NCI-H510A (cell line): ENCODE measurements at regions not wholly inside any gene's neighbourhood (a gene's known extent, or its start where the extent isn't known, plus 50 kb on each side); places are given as distances from the start of the nearest gene placed in this dataset.
A peak's percentile ranks its signal among the peaks of the same experiment; 100 is the strongest.
"Not testable (repeated sequence)": the region's sequence is repeated elsewhere in the genome, so short reads cannot be mapped to it uniquely, and the experiment has no call there.

ENCODE experiments used
- DNase-seq: peaks from one replicate; lab custom pipeline; 2025; lab: John Stamatoyannopoulos, UW

GRCh38 chr1:170377440-170377839 is 154.5 kb upstream of the GORAB start:
- no peak for DNase-seq

- DNase-seq, result no peak
These were observed 153.9 kb upstream of the GORAB start for GRCh38 chr1:170377896-170378634.

- DNase-seq, result no peak
These were observed 146.2 kb upstream of the GORAB start for GRCh38 chr1:170385750-170386149.

- no peak for DNase-seq
These were observed 143.5 kb upstream of the GORAB start for GRCh38 chr1:170388489-170388888.

DNA sequence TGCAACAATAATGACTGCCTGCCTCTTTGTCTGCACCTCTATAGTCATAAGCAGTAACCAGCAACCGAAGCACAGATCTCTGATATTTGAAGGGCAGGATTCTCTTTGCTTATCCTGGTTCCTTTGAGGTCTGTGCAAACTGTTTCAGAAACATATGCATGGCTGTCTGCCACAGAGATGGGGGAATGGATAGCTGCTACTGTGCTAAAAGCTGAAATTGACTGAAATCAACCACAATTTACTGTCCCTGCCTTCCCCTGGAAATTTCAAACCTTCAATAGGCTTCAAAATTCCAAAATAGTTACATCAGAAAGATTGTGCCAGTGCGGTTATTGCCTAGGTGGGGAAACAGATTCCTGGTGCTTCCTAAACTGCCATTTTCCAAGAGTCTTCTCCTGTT is 136.8 kb upstream of the GORAB start:
- no peak for DNase-seq

DNA sequence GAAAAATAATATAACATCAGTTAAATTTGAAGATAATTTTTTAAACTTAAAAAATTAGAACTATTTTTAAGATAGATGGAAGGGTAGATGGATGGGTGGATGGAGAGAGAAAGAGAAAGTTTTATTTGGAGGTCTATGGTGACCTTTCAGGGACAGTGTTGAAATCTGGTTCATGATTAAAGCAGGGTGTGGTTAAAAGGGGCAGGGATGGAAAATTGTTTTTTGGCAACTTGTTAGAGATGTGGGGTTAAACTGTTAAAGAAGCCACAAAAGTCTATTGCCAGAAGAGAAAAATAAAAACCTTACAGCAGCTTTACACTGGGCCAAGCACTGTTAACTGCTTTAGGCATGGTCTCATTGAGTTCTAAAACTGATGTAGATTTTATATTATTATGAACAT is 134.9 kb upstream of the GORAB start:
- no peak for DNase-seq

DNA sequence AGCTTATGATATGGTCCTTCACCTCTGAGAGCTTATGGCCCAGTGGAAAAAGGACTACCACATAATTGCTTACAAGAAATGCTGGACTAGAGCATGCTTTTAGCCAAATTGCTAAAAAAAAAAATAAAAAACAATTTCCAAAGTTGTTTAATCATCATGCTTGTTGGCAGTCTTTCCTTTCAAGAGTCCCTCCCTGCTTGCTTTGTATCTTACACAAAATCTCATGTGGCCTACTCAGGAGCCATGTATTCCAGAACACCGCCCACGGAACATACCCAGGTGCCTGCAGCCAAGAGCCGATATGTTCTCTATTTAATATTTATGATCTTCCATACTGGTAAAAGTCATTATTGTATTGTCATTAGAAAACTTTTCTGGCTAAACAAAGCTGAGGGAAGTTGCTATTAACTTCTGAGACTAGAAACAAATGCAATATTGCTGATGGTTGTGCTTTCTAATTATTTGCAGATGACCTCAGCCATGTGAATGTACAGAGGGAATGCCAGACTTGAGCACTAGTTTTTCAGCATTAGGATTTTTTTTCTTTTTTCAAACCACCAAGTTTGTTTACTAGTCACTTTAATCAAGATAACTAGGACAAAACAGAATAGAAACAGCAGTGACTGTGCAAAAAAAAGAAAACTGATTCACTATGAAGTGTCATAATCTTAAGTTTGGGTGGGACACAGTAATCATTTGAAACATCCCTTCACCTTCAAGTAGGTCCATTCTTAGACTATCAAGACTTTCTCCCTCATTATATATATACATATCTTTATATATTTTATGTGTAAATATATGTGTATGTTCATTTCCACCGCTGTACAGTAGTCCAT is 129.3 kb upstream of the GORAB start:
- no peak for DNase-seq

- no peak for DNase-seq
These were observed 124.8 kb upstream of the GORAB start for GRCh38 chr1:170407138-170407537.

DNA sequence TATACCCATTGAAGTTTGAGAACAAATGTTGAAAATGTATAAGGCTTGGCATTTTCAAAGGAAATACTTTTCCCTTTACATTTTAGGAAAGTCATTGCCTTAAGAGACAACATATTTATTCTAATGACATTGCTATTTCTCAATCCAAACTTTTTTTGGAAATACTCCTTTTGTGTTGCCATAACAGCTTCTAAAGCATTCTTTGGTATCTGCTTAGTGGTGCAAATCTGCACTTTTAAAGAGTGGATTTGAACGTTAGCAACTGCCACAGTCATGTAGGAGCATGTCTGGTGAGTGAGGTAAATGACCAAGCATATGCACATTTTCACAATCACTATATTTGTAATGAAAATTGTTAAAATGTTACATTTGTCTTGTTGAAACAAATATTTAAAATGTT is 124.4 kb upstream of the GORAB start:
- no peak for DNase-seq

GRCh38 chr1:170410401-170411166 is 121.4 kb upstream of the GORAB start:
- DNase-seq, result no peak

DNA sequence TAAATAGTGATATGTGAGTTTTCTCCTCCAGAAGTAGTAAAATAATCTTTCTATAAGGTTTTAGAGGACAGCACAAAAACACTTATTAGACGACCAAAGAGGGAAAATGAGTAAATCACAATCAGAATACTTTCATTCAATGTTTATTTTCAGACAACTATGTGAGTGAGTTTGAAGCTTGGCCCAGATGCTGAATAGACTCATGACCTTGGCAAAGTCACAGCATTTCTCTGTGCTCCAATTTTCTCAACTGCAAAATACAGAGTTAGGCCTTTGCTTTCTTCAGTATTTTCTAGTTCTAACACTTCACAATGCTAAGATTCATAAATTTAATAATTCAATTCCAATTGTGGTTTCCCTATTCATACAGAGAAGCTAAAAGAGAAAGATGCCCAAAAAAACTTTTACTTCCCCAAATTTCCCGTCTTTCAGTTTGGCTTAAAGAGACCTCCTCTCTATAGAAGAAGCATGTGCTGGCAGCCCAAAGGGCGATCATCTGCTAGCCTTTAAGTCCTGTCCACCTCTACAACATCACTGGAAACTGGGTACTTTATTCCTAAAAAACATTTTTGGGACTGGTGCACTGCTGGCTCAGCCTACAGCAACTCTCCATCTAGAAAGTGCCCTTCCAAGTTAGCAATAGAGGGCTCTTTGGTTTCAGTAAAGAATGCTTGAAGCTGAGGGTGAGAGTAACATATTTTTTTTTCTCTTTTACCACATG is 116.8 kb upstream of the GORAB start:
- no peak for DNase-seq

DNA sequence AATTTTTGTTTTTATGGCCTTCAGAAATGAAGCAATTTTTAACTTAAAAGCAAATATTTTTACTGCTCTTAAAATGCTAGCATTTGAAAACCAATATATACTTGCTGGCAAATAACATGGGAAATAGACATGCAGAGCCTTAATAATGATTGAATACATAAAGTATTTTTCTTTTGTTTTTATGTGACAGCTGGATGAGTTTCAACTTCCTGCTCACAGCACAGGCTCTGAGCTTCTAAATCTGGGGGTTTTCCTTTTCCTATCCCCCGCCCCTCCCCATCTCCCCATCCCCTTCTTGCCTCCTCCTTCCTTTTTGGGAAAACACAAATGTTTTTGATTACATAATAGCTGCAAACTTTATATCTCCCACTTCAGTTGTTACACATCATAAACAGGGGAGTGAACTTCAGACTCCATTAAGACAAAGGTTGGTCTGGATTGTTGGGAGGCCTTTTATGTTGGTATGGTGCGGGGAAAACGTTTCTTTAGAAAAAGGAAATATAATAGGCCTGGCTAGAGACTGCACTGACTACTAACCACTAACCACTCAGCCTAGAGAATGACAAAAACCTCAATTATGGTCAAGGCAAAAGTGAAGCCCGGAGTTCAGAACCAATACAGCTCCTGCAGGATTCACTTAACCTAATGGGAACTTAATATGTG is 116.1 kb upstream of the GORAB start:
- no peak for DNase-seq

DNA sequence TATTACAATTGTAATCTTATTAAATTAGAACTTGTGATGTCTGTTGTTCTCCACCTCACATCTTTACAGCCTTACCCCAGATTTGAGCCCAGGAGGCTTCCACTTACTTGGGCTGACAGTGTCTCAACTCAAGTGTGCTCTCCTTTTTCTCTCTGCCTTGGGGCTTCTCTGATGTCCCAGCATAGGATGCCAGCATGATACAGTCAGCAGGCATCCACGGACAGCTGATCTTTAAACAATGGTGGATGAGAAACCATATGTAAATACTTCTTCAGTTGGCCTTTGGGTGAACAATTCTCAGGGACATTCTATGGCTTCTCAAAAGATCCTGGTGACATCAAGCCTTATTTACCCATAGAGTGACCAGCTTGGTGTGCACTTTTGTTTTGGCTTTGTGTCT is 107.6 kb upstream of the GORAB start:
- DNase-seq, result no peak

GRCh38 chr1:170426596-170426995 is 105.4 kb upstream of the GORAB start:
- DNase-seq, result peak; percentile 2

DNA sequence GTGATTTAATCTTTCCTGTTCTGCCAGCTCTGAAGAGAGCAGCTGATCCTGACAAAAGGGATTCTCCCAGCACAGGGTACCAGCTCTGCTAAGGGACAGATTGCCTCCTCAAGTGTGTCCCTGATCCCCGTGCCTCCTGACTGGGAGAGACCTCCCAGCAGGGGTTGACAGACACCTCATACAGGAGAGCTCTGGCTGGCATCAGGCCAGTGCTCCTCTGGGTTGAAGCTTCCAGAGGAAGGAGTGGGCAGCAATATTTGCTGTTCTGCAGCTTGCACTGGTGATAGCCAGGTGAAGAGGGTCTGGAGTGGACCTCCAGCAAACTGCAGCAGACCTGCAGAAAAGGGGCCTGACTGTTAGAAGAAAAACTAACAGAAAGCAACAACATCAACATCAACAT is 105.0 kb upstream of the GORAB start:
- peak; percentile 14 for DNase-seq

DNA sequence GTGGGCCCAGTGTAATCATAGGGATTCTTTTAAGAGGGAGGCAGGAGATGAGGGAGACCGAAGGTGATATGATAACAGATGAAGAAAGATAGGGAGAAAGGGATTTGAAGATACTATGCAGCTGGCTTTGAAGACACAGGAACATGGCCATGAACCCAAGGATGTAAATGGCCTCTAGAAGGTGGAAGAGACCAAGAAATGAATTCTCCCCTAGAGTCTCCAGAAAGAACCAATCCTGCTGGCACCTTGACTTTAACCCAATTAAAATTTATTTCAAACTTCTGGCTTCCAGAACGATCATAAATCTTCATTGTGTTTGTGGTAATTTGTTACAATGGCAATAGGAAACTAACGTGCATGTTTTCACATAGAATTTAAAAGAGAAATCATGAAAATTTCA is 95.0 kb upstream of the GORAB start:
- DNase-seq, result no peak

DNA sequence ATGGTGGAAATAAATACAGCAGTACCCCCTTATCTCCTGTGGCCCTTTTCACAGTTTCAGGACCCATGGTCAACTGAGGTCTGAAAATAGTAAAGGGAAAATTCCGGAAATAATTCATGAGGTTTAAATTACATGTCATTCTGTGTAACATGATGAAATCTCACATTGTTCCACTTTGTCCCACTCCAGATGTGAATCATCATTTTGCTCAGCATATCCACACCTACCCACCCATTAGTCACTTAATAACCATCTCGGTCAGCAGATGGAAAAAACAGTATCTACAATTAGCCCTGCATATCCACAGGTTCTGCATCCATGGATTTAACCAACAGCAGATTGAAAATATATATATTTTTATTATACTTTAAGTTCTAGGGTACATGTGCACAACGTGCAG is 86.9 kb upstream of the GORAB start:
- no peak for DNase-seq

- no peak for DNase-seq
These were observed 83.3 kb upstream of the GORAB start for GRCh38 chr1:170448661-170449158.

GRCh38 chr1:170457325-170458050 is 74.5 kb upstream of the GORAB start:
- DNase-seq, result not testable (repeated sequence)

DNA sequence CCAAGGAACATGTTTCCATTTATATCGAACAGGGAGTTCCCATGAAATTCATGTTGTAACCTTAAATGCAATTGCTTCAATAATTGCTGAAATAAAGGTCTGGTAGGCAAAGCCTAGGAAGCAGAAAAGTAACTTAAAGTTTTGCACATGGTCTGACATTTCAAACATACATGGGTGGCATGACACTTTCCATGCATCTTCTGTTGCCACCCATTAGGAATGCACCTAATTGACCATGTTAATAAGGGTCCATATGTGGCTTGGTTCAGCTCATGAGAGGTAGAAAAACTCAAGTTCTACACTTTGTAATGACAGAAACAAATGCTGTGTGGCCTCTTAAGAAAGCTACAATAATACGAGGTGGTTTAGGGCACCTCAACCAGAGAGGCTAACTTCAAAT is 72.0 kb upstream of the GORAB start:
- no peak for DNase-seq
